H1 (cell line): ENCODE measurements at regions not wholly inside any gene's neighbourhood (a gene's known extent, or its start where the extent isn't known, plus 50 kb on each side); places are given as distances from the start of the nearest gene placed in this dataset.

Source experiments
- BACH1 ChIP-seq: IDR thresholded peaks from 2 replicates; pipeline ENCODE4 v1.6.1; 2012; ENCODE audit warnings: low read length, improper control_type of control experiment
- CBX8 ChIP-seq: fragments of 300-800, 300-1000 bp; sonication (generic); IDR thresholded peaks from 2 replicates; pipeline ENCODE4 v1.7.1; 2016; ENCODE audit warnings: low read depth, low read length, borderline replicate concordance
- CHD7 ChIP-seq: fragments of 300-600 bp; sonication (generic); IDR thresholded peaks from 2 replicates; pipeline ENCODE4 v1.7.1; 2012; ENCODE audit warnings: low read length, moderate library complexity, mild to moderate bottlenecking, inconsistent platforms; ENCODE audit not compliant: insufficient replicate concordance
- JUND ChIP-seq: IDR thresholded peaks from 2 replicates; pipeline ENCODE4 v1.6.1; 2011; ENCODE audit warnings: mild to moderate bottlenecking, improper control_type of control experiment, low read length
- KDM5A ChIP-seq: fragments of 200-600 bp; IDR thresholded peaks from 2 replicates; pipeline ENCODE4 v1.7.1; 2012; ENCODE audit warnings: mild to moderate bottlenecking, low read length, inconsistent platforms, mixed read lengths
- NRF1 ChIP-seq: IDR thresholded peaks from 2 replicates; pipeline ENCODE4 v1.6.1; 2011; ENCODE audit warnings: mild to moderate bottlenecking, low read depth, low read length, improper control_type of control experiment
- POLR2AphosphoS5 ChIP-seq: IDR thresholded peaks from 2 replicates; pipeline ENCODE4 v1.6.1; 2011; ENCODE audit warnings: low read depth, low read length
- SIRT6 ChIP-seq: IDR thresholded peaks from one replicate; pipeline ENCODE4 v1.7.1; 2012; ENCODE audit warnings: low read length, inconsistent platforms
- SP1 ChIP-seq: IDR thresholded peaks from 2 replicates; pipeline ENCODE4 v1.6.1; 2011; ENCODE audit warnings: low read depth, low read length
- TAF1 ChIP-seq: IDR thresholded peaks from 2 replicates; pipeline ENCODE4 v1.6.1; 2011; ENCODE audit warnings: mild to moderate bottlenecking, low read depth, low read length
- TBP ChIP-seq: IDR thresholded peaks from 2 replicates; pipeline ENCODE4 v1.6.1; 2011; ENCODE audit warnings: low read depth, low read length, improper control_type of control experiment
- TEAD4 ChIP-seq: IDR thresholded peaks from 2 replicates; pipeline ENCODE4 v1.6.1; 2012; ENCODE audit warnings: low read depth, low read length, inconsistent platforms, mixed read lengths
- YY1 ChIP-seq: IDR thresholded peaks from 2 replicates; pipeline ENCODE4 v1.6.1; 2011; ENCODE audit warnings: low read depth, mild to moderate bottlenecking, low read length
- ZNF274 ChIP-seq: IDR thresholded peaks from 2 replicates; pipeline ENCODE4 v1.7.0; 2012; ENCODE audit warnings: low read length, borderline replicate concordance; ENCODE audit errors: extremely low read depth

- TF ChIP-seq CHD7 (no peak), JUND (no peak), YY1 (no peak), TEAD4 (no peak), POLR2AphosphoS5 (no peak), SP1 (no peak), TAF1 (no peak), ZNF274 (no peak), CBX8 (no peak), TBP (no peak), KDM5A (no peak), NRF1 (no peak), BACH1 (no peak), SIRT6 (no peak)
Observed at GRCh38 chr5:125219710-125220109, 473.3 kb upstream of the ZNF608 start (continued).
